ENCODE measurements at regions not wholly inside any gene's neighbourhood (a gene's known extent, or its start where the extent isn't known, plus 50 kb on each side); places are given as distances from the start of the nearest gene placed in this dataset.

GRCh38 chr17:77414811-77415400 is 274.1 kb downstream of the SEC14L1 start:
- Histone ChIP-seq H3K4me3 (no peak overlapping the region), H3K27me3 (ENCODE audit: low read depth) (no peaks in the 10 kb centered on the region), H3K36me3 (peaks cover 6% of the 10 kb centered on the region), H3K4me1 (peaks cover 31% of the 10 kb centered on the region), H3K27ac (replicated peaks) (no peak overlapping the region), H3K9me3 (replicated peaks) (peaks cover 9% of the 10 kb centered on the region)
- DNase-seq = no peak
- intact Hi-C loops (cut with micrococcal nuclease) = no loop called here
- TF ChIP-seq, protein P1, sequence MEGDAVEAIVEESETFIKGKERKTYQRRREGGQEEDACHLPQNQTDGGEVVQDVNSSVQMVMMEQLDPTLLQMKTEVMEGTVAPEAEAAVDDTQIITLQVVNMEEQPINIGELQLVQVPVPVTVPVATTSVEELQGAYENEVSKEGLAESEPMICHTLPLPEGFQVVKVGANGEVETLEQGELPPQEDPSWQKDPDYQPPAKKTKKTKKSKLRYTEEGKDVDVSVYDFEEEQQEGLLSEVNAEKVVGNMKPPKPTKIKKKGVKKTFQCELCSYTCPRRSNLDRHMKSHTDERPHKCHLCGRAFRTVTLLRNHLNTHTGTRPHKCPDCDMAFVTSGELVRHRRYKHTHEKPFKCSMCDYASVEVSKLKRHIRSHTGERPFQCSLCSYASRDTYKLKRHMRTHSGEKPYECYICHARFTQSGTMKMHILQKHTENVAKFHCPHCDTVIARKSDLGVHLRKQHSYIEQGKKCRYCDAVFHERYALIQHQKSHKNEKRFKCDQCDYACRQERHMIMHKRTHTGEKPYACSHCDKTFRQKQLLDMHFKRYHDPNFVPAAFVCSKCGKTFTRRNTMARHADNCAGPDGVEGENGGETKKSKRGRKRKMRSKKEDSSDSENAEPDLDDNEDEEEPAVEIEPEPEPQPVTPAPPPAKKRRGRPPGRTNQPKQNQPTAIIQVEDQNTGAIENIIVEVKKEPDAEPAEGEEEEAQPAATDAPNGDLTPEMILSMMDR (IDR thresholded peaks at IDR 0.05; ENCODE audit: borderline replicate concordance) = no peak

DNA sequence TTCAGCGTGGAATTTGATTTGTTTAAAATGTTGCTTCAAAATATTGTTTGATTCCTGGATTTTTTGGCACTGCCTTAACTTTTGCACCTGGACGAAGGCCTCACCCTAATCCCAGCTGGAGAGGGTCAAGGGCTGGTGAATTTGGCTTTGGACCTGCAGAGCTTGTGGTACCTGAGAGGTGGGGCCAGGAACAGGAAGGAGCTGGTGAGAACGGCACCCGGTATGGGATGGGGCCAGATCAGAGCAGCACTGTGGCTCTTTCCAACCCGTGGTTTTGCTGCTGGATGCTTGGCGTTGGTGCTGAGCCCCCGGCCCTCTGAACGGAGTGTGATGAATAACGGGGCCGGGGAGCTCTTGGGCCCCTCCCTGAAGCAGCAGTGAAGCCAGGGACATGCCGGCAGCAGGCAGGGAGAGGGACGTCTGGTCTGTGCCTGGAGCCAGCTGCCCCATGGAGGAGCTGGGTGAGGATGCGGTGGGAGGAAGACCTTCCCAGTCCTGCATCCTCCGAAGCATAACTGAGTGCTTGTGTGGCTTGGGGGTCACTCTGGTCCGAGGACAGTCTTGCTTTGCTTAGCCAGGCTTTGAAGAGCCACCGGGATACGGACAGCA is 275.4 kb downstream of the SEC14L1 start:
- Histone ChIP-seq H3K27me3 (ENCODE audit: low read depth) (no peaks in the 10 kb centered on the region), H3K9me3 (replicated peaks) (peaks cover 9% of the 10 kb centered on the region), H3K4me3 (no peak overlapping the region), H3K36me3 (peaks cover 6% of the 10 kb centered on the region), H3K4me1 (peaks cover 31% of the 10 kb centered on the region), H3K27ac (replicated peaks) (no peak overlapping the region)
- intact Hi-C loops (cut with micrococcal nuclease) = no loop called here
- TF ChIP-seq, protein P1 (IDR thresholded peaks at IDR 0.05; ENCODE audit: borderline replicate concordance) = no peak
- DNase-seq = no peak

DNA sequence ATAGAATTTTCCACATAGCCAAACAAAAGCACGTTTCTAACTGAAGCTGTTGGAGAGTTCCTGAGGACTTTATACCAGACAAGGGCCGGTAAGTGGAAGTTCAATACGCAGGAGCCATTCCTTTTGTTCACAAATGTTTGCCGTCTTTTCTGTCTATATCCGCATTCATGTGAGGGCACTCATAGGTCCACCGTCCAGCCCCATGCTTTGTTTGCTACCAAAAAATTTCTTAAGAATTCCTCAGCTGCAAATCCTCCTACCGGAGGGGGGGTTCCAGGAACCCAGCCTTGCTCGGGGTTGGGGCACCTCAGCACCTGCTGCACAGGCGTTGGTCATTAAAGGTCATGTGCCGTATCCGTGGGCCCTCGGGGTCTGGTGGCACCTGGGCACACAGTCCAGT is 276.8 kb downstream of the SEC14L1 start:
- TF ChIP-seq, protein P1 (IDR thresholded peaks at IDR 0.05; ENCODE audit: borderline replicate concordance) = no peak
- DNase-seq = no peak
- H3K4me3 ChIP-seq = no peak overlapping the region
- peaks cover 3% of the 10 kb centered on the region for H3K36me3 ChIP-seq
- intact Hi-C loops (cut with micrococcal nuclease) = no loop called here
- no peak overlapping the region for H3K27ac ChIP-seq (replicated peaks)
- H3K4me1 ChIP-seq = peaks cover 40% of the 10 kb centered on the region
- H3K9me3 ChIP-seq (replicated peaks) = peaks cover 6% of the 10 kb centered on the region
- no peaks in the 10 kb centered on the region for H3K27me3 ChIP-seq (ENCODE audit: low read depth)

DNA sequence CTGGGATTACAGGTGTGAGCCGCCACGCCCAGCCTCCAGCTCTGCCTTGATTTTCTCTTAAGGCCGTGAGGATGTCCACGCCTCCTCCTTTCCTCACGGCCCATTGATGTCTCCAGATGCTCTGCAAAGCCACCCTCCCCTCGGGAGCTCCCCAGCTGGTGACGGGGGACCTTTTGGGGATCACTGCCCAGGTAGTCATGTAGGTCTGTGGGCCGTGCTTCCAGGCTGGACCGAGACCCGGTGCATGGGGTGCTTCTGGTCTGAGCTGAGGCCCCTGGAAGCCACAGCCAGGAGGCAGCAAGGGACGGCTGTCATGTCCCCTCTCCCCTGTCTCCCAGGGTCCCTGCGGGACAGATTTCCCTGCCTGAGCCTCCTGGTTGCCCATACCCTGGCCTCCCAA is 277.8 kb downstream of the SEC14L1 start:
- DNase-seq = no peak
- Histone ChIP-seq H3K36me3 (no peaks in the 10 kb centered on the region), H3K4me1 (peaks cover 51% of the 10 kb centered on the region), H3K9me3 (replicated peaks) (peaks cover 3% of the 10 kb centered on the region), H3K4me3 (no peak overlapping the region), H3K27ac (replicated peaks) (no peak overlapping the region), H3K27me3 (ENCODE audit: low read depth) (no peaks in the 10 kb centered on the region)
- TF ChIP-seq, protein P1 (IDR thresholded peaks at IDR 0.05; ENCODE audit: borderline replicate concordance) = no peak
- intact Hi-C loops (cut with micrococcal nuclease) = no loop called here

DNA sequence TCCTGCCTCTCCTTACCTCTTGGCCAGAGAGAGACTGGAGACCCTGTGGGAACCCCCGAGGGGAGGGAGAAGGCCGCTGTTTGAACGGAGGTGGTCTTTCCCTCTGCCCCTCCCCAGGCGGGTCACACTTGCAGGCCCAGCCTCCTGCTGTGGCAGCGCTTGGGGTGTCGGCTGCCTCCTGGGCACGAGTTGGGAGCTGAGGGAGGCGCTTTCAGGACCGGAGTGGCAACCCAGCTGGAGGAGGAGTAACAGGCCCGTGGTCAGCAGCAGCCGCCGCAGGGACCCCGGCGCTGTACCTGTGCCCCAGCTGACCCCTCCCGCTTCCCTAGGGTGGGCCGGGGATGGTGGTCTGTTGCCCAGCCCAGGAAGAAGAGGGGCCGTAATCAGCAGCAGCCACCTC is 278.3 kb downstream of the SEC14L1 start:
- TF ChIP-seq, protein P1 (IDR thresholded peaks at IDR 0.05; ENCODE audit: borderline replicate concordance) = no peak
- peaks cover 56% of the 10 kb centered on the region for H3K4me1 ChIP-seq
- peak overlapping the region; percentile 85 for H3K27ac ChIP-seq (replicated peaks)

More for the DNA sequence above, 278.3 kb downstream of the SEC14L1 start:
- intact Hi-C loops (cut with micrococcal nuclease) = no loop called here
- Histone ChIP-seq H3K4me3 (no peak overlapping the region), H3K9me3 (replicated peaks) (peaks cover 3% of the 10 kb centered on the region), H3K36me3 (no peaks in the 10 kb centered on the region), H3K27me3 (ENCODE audit: low read depth) (no peaks in the 10 kb centered on the region)
- DNase-seq = no peak

Data from left ventricle myocardium inferior (tissue), 1 donor.